ENCODE measurements at regions not wholly inside any gene's neighbourhood (a gene's known extent, or its start where the extent isn't known, plus 50 kb on each side); places are given as distances from the start of the nearest gene placed in this dataset.
"Not testable (repeated sequence)": the region's sequence is repeated elsewhere in the genome, so short reads cannot be mapped to it uniquely, and the experiment has no call there.

DNA sequence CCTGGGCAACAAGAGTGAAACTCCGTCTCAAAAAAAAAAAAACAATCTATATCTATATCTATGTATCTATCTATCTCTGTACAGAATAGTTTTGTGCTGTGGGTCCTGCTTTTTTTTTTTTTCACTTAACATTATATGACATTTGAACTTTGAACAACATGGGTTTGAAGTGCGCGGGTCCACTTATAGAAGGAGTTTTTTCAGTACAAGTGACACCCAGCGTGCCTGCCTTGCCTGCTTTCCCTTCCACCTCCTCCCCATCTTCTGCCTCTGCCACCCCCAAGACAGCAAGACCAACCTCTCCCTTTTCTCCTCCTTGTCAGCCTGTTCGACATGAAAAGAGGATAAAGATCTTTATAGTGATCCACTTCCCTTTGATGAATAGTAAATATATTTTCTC lies 102.2 kb upstream of the KCNG1 start:
- DNase-seq (ENCODE audit: low read depth), result no peak

DNA sequence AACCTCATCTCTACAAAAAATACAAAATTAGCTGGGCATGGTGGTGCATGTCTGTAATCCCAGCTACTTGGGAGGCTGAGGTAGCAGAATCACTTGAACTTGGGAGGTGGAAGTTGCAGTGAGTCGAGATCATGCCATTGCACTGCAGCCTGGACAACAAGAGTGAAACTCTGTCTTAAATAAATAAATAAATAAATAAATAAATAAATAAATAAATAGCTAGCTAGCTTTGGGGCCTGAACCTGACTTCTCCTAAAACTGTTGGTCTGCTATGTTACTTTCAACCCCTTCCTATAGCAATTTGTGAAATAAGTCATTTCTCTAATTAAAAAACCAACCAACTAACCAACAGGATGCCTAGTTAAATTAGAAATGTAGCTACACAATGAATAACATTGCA lies 101.0 kb upstream of the KCNG1 start:
- DNase-seq (ENCODE audit: low read depth), result not testable (repeated sequence)

DNA sequence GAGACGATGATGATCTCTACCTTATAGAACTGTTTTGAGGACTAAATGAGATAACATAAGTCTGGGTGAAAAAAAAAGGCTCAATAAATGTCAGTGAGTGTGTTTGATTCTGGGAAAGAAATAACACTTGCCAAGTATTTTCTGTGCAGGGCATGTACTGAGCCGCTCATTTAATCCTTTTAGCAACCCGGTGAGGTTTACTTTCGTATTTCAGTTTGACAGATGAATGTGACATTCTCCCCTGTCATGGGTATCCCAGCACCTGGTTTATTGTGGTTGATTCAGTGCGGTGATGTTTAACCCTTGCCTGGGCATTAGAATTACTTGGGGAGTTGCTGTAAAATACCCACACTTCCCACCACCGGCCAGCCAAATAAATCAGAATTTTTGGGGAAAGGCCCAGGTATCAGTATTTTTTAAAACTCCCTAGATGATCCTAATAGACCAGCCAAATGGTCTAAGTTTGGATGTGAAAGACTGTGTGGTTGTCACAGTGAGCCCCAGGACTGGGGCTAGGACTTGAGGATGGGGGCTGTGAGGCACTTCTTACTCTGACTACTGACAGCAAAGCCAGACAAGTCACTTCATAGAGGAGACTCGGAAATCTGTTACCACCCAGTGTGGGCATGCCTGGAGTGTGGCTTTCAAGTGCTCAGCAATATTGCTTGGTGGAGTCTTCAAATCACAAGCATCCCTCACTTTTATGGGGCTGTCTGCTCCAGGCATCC lies 100.2 kb upstream of the KCNG1 start:
- no peak for DNase-seq (ENCODE audit: low read depth)

DNA sequence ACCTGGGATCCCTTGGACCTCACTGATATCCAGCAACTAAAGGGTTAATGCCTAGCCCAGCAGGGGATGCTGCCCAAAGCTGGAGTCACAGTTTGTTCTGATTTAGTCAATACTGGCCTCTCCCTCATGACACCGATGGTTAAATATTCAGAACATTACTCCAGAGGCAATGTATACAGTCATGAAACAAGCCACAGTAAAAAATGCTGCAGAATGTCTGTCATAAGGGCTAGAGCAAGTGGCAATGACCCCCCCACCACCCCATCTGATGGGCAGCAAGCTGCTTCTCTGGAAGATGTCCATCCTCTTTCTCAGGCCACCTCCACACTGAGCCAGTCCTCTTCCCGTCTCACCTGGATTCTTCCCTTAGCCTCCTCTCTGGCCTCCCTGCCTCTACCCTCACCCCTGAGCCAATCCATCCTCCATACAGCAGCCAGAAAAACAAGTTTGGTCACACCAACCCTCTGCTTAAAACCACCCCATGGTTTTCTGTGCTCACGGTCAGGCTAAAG lies 99.0 kb upstream of the KCNG1 start:
- DNase-seq (ENCODE audit: low read depth), result no peak

DNA sequence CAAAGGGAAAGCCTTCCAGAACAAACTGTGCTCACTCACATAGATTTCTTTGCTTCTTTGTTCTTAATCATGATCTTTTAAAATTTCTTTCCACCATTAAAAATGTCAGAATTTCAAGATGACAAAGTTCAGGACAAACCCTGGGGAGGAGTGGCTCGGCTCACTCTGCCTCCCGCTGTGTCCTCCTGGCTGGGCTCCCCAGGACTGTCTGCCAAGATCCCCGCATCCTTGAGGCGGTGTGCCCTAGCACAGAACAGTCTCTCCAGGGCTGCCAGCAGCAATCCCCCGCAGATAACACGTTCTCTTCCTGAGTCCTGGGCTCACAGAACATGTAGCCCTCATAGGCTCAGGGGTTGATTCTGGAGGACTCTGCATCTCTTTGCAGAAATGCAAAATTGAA lies 98.4 kb upstream of the KCNG1 start:
- DNase-seq (ENCODE audit: low read depth), result no peak

DNA sequence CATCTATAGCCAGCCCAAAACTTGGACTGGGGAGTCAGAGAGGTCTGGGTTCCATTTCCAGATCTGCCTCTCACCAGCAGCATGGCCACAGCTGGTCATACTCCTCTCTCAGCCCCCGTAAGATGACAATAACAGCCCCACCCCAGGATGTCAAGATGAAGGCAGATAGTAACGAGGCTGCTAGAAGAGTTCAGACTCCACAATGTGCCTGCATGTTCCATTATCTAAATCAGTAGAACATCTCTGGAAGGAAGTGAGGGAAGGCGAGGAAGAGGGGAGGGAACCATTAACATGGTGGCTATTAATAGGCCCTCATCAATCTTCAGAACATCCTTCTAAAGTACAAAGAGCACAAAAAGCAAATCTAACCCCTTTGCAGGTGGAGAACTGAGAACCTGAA lies 98.0 kb upstream of the KCNG1 start:
- DNase-seq (ENCODE audit: low read depth), result no peak

DNA sequence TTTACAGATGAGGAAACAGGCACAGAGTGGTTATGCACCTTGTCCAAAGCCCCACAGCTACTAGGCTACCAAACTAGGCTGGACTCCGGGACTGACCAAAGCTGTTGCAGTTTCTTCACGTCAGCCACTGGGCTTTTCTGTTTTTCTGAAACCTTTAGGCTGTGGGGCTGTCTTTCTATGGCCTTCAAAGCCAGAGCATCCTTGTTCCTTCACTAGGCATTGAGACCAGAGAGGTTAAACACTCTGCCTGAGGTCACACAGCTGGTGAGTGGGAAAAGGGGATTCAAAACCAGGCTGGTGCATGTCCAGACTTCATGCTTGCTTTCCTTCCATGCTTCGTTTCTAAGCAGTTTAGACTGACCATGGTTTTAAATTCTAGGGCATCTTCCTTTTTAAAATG lies 97.5 kb upstream of the KCNG1 start:
- no peak for DNase-seq (ENCODE audit: low read depth)

DNA sequence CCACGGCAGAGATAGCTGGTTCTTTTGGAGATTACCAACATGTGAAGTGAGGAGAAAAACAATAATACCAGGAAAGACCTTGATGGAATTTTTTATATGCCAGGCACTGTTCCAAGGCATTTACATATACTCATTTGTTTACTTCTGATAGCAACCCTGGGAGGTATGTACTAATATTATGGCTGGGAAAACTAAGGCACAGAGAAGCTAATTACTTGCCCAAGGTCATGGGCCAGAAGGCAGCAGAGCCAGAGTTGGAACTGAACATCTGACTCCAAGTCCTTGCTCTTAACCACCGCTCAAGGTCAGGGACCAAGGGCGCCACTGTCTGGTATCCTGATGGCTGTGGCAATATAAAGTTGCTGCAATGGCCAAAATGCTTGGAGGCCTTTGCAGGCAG lies 97.0 kb upstream of the KCNG1 start:
- DNase-seq (ENCODE audit: low read depth), result no peak

DNA sequence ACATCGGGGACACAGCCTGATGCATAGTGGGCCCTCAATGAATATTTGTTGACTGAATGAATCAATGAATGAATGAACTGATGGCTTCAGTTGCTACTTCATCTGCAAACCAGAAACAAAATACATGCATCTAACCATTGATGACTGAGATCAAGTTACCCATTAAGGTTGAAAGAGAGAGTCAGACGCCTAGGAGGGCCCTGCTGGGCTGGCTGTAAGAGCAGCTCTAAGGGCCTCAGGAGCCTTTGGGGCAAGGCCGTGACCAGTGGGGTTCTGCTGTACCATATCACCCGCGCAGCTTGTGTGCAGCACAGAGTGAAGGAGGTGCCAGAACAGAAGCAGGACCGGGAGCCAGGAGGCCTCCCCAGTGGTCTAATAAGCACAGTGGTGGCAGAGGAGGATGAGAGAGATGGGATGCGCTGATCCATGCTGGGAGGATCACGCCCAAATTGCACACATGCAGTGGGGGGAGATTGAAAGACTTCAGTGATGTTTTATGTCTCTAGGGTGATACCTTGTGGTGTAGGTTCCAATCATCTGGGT lies 96.1 kb upstream of the KCNG1 start:
- no peak for DNase-seq (ENCODE audit: low read depth)

DNA sequence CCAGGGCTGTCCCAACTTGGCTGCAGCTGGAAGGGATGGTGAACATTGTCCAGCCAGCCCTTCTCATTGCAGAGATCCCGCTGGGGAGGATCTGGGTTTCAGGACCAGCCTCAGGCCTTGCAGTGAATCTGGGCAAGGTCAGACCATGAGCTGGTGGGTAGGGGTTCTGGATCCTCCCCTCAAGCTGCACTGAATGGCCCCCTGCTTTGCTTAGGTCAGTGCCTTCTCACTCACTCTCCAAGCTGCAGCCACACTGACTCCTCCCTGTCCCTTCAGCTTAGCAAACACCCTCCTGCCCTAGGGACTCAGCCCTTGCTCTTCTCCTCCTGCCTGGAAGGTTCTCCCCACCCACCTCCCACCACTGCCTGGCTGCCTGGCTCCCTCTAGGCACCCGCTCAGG lies 95.3 kb upstream of the KCNG1 start:
- DNase-seq (ENCODE audit: low read depth), result no peak

DNA sequence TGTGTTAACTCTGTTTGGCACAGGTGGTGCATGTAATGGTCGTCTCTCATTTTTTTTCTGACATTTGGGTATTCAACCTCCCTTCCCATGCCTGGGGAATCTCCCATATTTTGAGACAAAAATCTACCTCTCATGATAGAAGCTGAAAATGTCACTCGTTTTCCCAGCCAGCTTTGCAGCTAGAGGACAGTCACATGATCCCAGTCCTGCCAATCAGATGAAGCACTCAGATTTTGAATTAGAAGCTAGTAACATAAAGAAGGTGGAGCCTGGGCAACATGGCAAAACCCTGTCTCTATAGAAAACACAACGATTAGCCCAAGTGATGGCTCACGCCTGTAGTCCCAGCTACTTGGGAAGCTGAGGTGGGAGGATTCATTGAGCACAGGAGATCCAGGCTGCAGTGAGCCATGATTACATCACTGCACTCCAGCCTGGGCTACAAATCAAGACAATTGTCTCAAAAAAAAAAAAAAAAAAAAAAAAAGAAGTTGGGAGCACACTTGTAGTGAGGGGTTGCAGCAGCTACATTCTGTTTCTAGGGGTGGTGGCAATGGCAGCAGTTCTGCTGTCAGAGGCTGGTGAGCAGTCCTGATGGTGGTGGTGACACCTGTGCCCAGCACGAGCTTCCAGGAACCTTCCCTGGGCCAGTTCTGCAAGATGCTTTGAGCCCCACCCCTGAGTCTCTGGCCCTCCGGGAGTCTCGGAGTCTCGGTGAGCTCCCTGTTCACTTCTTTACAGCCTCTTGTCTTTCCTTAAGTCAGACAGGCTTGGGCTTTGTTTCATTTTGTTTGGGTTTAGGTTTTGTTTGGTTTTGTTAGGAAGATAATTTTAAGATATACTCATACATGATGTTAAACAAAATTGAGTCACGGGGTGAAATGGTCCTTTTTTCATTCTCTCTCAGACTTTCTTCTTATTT lies 94.1 kb upstream of the KCNG1 start:
- DNase-seq (ENCODE audit: low read depth), result no peak

DNA sequence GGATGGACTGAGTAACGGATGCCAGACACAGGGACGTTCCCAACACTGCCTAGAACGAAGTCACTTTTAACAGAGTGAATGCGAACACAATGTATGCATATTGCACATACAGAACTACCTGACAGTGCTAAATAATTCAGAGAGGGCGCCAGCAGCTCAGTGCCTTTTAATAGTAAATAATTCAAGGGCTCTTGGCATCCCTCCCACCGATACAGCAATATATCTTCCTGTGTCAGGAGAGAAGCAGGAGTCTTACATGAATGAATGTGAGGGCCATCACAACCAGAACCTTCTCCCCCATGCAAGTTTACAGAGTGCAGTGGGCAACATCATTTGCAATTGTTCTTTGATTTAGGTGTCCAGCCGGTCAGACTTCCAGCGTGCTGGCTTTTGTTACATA lies 88.4 kb upstream of the KCNG1 start:
- DNase-seq (ENCODE audit: low read depth), result no peak

DNA sequence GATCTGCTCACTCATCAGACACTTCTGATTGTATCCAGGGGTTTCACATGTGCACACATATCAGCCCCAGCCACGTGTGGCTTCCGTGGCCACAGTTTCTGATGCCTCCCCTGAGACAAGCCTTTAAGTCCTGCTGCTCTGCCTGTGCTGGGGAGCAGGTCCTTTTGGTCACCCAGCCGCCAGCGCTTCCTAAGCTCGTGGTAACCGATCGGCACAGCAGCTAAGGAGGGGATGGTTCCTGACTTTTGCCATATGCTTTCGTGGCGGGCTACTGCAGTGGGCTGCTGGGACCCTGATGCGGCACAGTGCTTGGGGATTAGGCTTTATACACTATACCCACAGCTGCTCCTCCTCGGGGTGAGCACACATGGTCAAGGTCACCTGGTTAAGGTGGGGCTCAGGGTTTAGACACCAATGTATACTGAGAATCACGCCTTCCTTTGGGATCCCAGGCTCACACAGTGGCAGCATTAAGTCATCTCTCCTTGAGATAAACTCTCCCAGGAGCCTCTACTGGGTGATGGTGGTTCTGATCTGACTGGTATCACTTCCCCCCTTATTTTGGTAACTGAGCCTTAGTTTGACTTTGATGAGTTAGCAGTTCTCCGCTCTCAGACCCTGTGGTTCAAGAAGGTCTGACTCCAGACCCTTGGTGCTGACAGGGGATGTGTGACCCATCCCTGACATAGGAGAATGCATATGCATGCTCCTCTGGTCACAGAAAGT lies 85.9 kb upstream of the KCNG1 start:
- DNase-seq (ENCODE audit: low read depth), result no peak

DNA sequence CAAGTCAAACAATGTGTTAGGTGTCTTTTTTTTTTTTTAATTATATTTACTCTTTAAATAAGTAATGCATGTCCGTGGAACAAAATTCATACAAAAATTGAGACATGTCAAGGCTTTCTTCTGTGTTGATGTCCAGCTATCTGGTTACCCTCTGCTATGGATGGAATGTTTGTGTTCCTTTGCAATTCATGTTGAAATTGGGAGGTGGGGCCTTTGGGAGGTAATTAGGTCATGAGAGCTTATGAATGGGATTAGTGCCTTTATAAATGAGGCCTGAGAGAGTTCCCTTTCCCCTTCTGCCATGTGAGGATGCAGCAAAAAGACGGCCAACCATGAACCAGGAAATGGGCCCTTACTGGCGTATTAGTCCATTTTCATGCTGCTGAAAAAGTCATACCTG lies 83.1 kb upstream of the KCNG1 start:
- DNase-seq (ENCODE audit: low read depth), result no peak

DNA sequence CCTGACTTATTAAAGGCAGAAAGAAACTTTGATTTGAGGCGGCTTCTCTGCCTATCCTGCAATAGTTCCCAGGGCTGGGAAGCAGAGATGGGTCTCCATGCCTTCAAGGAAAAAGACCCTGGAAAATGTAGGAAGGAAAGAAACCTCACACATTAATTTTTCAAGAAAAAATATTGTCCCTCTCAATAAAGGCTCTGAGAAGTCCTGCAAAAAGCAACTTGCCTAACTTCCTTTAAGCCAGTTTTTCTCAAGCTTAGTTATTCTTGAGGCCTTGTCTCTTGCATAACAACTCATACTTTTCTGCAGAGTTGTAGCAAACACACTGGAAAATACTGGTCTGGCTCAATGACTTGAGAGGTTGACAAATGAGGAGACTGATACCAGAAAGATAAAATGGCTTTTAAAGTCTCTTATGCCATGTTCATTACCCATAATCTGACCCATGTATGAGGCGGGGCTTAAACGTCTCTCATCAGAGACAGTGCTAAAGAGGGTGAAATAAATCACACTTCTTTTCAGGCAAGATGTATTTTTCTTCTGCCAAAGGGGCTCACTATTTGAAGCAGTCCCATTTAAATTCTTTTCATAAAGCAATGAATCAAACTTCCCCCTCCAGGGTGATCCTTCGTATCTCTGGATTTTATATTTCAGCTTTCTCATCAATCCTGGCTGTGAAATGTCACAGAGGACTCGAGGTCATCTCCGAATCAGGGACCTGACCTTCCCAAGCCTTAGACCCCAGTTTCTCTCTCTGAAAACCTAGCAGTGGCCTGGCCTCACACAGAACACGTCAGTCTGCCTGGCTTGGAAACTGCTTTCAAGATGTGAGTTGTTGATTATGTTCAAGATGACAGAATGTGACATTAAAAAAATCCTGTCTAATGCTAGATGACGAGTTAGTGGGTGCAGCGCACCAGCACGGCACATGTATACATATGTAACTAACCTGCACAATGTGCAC lies 82.3 kb upstream of the KCNG1 start:
- no peak for DNase-seq (ENCODE audit: low read depth)

DNA sequence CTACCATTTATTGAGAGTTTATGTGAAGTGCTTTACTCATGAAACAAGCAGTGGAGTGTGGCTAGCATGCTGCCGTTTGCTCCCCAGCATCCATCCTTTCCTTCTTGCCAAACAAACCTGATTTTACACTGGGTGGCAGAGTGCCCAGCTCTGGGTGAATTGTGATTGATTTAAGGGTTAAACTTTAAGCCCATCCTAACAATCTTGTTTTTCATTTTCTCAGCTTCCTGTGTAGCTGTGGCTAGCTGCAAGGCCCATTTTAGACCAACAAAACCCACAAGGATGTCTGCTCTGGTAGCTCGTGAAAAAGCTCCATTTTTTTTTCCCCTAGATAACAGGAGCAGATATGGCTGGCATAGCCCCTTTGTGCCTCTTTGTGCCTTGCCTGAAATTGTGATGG lies 77.7 kb upstream of the KCNG1 start:
- DNase-seq (ENCODE audit: low read depth), result no peak

DNA sequence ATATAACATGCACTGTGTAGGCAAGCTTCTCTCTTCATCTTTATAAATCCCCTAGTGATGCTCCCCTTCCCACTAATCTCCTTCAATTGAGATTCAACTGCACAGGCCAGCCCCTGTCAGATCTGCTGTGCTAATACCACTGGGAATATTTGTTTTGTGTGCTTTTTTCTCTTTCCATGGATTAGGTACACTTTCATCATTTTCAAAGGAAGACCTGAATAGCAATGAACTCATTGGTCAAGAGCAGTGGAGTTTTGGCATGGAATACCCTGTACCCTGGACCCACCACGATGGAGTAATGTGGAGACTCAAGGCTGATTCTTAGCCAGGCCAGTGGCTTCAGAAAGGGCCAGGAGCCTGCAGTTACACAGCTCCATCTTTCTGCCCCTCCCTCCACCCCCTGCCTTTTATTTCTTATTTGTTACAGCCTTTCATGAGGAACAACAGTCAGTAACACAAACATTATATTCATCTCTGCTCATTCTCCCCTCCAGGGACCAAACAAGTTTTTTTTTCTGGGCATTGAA lies 75.4 kb upstream of the KCNG1 start:
- no peak for DNase-seq (ENCODE audit: low read depth)

DNA sequence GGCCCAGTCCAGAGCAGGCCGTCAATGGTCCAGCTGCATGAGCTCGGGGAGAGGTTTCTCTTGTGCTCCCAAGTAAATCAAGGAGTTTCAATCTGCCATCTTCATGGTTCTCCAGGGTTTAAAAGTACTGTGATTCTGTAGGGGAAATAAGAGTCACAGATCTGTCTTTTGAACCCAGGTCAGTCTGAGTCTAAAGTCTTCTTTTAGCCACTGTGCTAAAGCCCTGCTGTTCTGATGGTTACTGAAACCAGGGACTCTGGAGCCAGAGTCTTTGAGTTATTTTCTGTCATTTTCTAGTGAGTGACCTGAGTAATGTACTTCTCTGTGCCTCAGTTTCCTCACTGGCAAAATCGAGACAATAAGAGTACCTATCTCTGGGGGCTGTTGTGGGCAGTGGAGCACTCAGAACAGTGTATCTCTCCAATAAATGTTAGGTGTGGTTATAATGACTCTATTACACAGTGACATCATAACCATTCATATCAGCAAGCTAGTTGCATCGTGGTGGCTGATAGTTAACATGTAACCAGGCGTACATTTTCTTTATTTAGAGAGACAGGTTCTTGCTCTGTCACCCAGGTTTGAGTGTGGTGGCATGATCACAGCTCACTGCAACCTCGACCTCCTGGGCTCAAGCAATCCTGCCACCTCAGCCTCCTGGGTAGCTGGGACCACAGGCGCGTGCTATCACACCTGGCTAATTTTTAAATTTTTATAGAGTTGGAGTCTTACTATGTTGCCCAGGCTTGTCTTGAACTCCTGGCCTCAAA lies 74.6 kb upstream of the KCNG1 start:
- no peak for DNase-seq (ENCODE audit: low read depth)

DNA sequence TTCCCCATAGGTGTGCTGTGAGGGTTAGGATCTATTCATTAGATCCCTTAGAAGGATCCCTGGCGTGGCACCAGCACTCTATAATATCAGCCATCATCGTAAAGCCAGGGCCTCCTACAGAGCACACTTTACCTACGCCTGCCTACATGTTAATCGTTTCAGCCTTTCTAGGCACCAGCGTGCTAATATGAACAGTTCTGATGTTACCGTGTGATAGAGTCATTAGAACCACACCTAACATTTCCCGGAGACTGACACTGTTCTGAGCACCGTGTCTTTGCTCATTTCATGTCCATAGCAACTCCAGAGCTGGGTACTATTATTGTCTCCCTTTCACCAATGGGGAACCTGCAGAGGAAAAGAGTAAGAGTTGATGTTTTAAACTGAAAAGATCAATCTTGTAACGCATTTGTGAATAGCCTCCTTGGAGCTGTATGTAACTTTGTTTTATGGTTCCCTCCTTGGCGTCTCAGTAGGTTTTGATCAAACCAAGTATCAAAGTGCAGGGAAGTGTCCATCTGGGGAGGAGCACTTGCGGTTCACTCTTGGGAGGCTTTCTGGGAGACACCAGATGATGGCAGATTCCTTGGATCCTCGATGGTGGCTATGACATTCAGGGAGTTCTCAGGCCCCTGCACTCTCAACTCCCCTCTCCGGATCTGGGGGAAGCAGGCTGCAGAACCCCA lies 73.8 kb upstream of the KCNG1 start:
- DNase-seq (ENCODE audit: low read depth), result no peak

Data from activated T-cell treated with anti-CD3 and anti-CD28 coated beads for 48 hours (primary cell).